Neural cell (in vitro differentiated cells): ENCODE measurements at regions not wholly inside any gene's neighbourhood (a gene's known extent, or its start where the extent isn't known, plus 50 kb on each side); places are given as distances from the start of the nearest gene placed in this dataset.

ENCODE experiments used
- H2AFZ ChIP-seq: fragments of 200-600, 300-800 bp; sonication (generic), shearing (Covaris generic); 2 replicates; pipeline ENCODE4 v1.6.0; 2014; ENCODE audit warnings: low read depth, mild to moderate bottlenecking, antibody characterized with exemption, low read length, moderate library complexity
- H3F3A ChIP-seq: fragments of 200-600 bp; shearing (Covaris generic); 2 replicates; pipeline ENCODE4 v1.6.1; 2016; ENCODE audit warnings: mild to moderate bottlenecking, moderate library complexity, mixed read lengths, antibody characterized with exemption, low read length; ENCODE audit not compliant: insufficient read depth, poor library complexity, severe bottlenecking
- H3K27ac ChIP-seq: fragments of 200-600, 300-800 bp; sonication (generic), shearing (Covaris generic); 2 replicates; pipeline ENCODE4 v1.5.1; 2014; ENCODE audit warnings: mild to moderate bottlenecking, low read length, moderate library complexity
- H3K27me3 ChIP-seq: fragments of 300-800, 200-600 bp; sonication (generic), shearing (Covaris generic); 2 replicates; pipeline ENCODE4 v1.6.0; 2014; ENCODE audit warnings: mild to moderate bottlenecking, low read depth, low read length, moderate library complexity; ENCODE audit not compliant: insufficient read depth
- H3K36me3 ChIP-seq: fragments of 300-800, 200-600 bp; sonication (generic), shearing (Covaris generic); 2 replicates; pipeline ENCODE4 v1.5.1; 2014; ENCODE audit warnings: mild to moderate bottlenecking, antibody characterized with exemption, low read length, moderate library complexity; ENCODE audit not compliant: insufficient read depth
- H3K4me2 ChIP-seq: fragments of 300-800, 200-600 bp; sonication (generic), shearing (Covaris generic); 2 replicates; pipeline ENCODE4 v1.6.0; 2014; ENCODE audit warnings: mild to moderate bottlenecking, low read length
- H3K4me3 ChIP-seq: fragments of 300-800, 200-600 bp; sonication (generic), shearing (Covaris generic); 2 replicates; pipeline ENCODE4 v1.5.1; 2014; ENCODE audit warnings: mild to moderate bottlenecking, low read length, moderate library complexity
- H3K79me2 ChIP-seq: fragments of 200-600 bp; shearing (Covaris generic); replicated peaks from 2 replicates; pipeline ENCODE4 v1.6.0; 2014; ENCODE audit warnings: mild to moderate bottlenecking, low read length, moderate library complexity; ENCODE audit not compliant: insufficient read depth
- H3K9ac ChIP-seq: fragments of 300-800, 200-600 bp; sonication (generic), shearing (Covaris generic); 2 replicates; pipeline ENCODE4 v1.6.1; 2016; ENCODE audit warnings: mild to moderate bottlenecking, low read length, mixed read lengths
- H3K9me2 ChIP-seq: fragments of 200-600 bp; shearing (Covaris generic); 2 replicates; pipeline ENCODE4 v1.6.1; 2016; ENCODE audit warnings: mild to moderate bottlenecking, low read length, mixed read lengths; ENCODE audit not compliant: insufficient read depth
- H3K9me3 ChIP-seq: fragments of 200-600, 300-800 bp; sonication (generic), shearing (Covaris generic); 2 replicates; pipeline ENCODE4 v1.6.1; 2016; ENCODE audit warnings: mild to moderate bottlenecking, mixed run types, low read length, moderate library complexity, mixed read lengths
- H4K20me1 ChIP-seq: fragments of 200-600 bp; shearing (Covaris generic); 2 replicates; pipeline ENCODE4 v1.6.1; 2016; ENCODE audit warnings: mild to moderate bottlenecking, mixed run types; ENCODE audit not compliant: insufficient read depth
- CTCF ChIP-seq: fragments of 450-650 bp; IDR thresholded peaks from 2 replicates; pipeline ENCODE4 v1.5.1; 2014; ENCODE audit warnings: antibody characterized with exemption, mild to moderate bottlenecking, moderate library complexity; ENCODE audit not compliant: poor library complexity, severe bottlenecking
- EP300 ChIP-seq: fragments of 450-650 bp; conservative IDR thresholded peaks from 2 replicates; pipeline ENCODE4 v1.6.1; 2014; ENCODE audit warnings: antibody characterized with exemption, mild to moderate bottlenecking, moderate library complexity; ENCODE audit not compliant: poor library complexity, severe bottlenecking
- EZH2 ChIP-seq: fragments of 200-600, 300-800 bp; shearing (Covaris generic), sonication (generic); IDR thresholded peaks from 2 replicates; pipeline ENCODE4 v1.6.1; 2014; ENCODE audit warnings: antibody characterized with exemption, low read length, borderline replicate concordance, mild to moderate bottlenecking; ENCODE audit not compliant: insufficient read depth, poor library complexity, severe bottlenecking
- MXI1 ChIP-seq: fragments of 450-650 bp; conservative IDR thresholded peaks from 2 replicates; pipeline ENCODE4 v1.6.1; 2014; ENCODE audit warnings: antibody characterized with exemption, mild to moderate bottlenecking; ENCODE audit not compliant: poor library complexity, severe bottlenecking
- POLR2AphosphoS5 ChIP-seq: IDR thresholded peaks from 2 replicates; pipeline ENCODE4 v1.6.1; 2012
- RAD21 ChIP-seq: fragments of 450-650 bp; conservative IDR thresholded peaks from 2 replicates; pipeline ENCODE4 v1.6.1; 2014; ENCODE audit warnings: antibody characterized with exemption, mild to moderate bottlenecking, moderate library complexity
- REST ChIP-seq: IDR thresholded peaks from 2 replicates; pipeline ENCODE4 v1.6.1; 2012; ENCODE audit warnings: borderline replicate concordance
- SMC3 ChIP-seq: fragments of 450-650 bp; conservative IDR thresholded peaks from 2 replicates; pipeline ENCODE4 v1.6.1; 2014; ENCODE audit warnings: antibody characterized with exemption, mild to moderate bottlenecking, moderate library complexity; ENCODE audit not compliant: poor library complexity
- TAF1 ChIP-seq: IDR thresholded peaks from 2 replicates; pipeline ENCODE4 v1.6.1; 2012; ENCODE audit warnings: low read depth

GRCh38 chr1:22224631-22225030 lies 81.7 kb upstream of the WNT4 start:
- no peaks in the 10 kb centered on the region for H3F3A ChIP-seq
- no peak overlapping the region for H2AFZ ChIP-seq
- H3K27me3 ChIP-seq = no peaks in the 10 kb centered on the region
- TF ChIP-seq RAD21 = no peak
- no peak for TF ChIP-seq CTCF
- TF ChIP-seq POLR2AphosphoS5 = no peak
- no peak for TF ChIP-seq MXI1
- no peak for TF ChIP-seq REST
- no peak for TF ChIP-seq TAF1
- TF ChIP-seq EZH2 = no peak
- H3K79me2 ChIP-seq = no peaks in the 10 kb centered on the region
- H3K4me2 ChIP-seq = no peak overlapping the region
- H3K27ac ChIP-seq = no peak overlapping the region
- H3K9me3 ChIP-seq = no peaks in the 10 kb centered on the region
- H3K9ac ChIP-seq = no peak overlapping the region
- H3K36me3 ChIP-seq = no peaks in the 10 kb centered on the region
- no peak overlapping the region for H3K4me3 ChIP-seq
- no peaks in the 10 kb centered on the region for H3K9me2 ChIP-seq
- no peaks in the 10 kb centered on the region for H4K20me1 ChIP-seq

- no peak overlapping the region for H3K27ac ChIP-seq
- H3K27me3 ChIP-seq = no peaks in the 10 kb centered on the region
- H3K9me2 ChIP-seq = no peaks in the 10 kb centered on the region
Observed at GRCh38 chr1:22225858-22226589, 83.1 kb upstream of the WNT4 start.

More at GRCh38 chr1:22225858-22226589, 83.1 kb upstream of the WNT4 start:
- TF ChIP-seq CTCF = no peak
- TF ChIP-seq EP300 = no peak
- TF ChIP-seq RAD21 = no peak
- TF ChIP-seq EZH2 = no peak
- no peak for TF ChIP-seq MXI1
- no peak for TF ChIP-seq POLR2AphosphoS5
- no peak for TF ChIP-seq SMC3
- TF ChIP-seq REST = no peak
- no peak for TF ChIP-seq TAF1
- Histone ChIP-seq H4K20me1 (no peaks in the 10 kb centered on the region), H3K9me3 (no peaks in the 10 kb centered on the region), H3K4me3 (no peak overlapping the region), H3F3A (no peaks in the 10 kb centered on the region), H3K9ac (no peak overlapping the region), H3K4me2 (no peak overlapping the region), H3K79me2 (no peaks in the 10 kb centered on the region), H2AFZ (no peak overlapping the region), H3K36me3 (no peaks in the 10 kb centered on the region)
